ENCODE measurements at regions not wholly inside any gene's neighbourhood (a gene's known extent, or its start where the extent isn't known, plus 50 kb on each side); places are given as distances from the start of the nearest gene placed in this dataset.

GRCh38 chr11:23370580-23371275, 510.5 kb upstream of the CCDC179 start:
- H3K9me3 ChIP-seq (ENCODE audit: control insufficient read depth, low read depth, low read length), result no peaks in the 10 kb centered on the region
- no peaks in the 10 kb centered on the region for H3K27me3 ChIP-seq (ENCODE audit: control insufficient read depth, extremely low read depth, insufficient read depth, low read length)
- no peak for DNase-seq (ENCODE audit: low read depth, low spot score)
- no peaks in the 10 kb centered on the region for H3K36me3 ChIP-seq (ENCODE audit: control insufficient read depth in 2 of 2, extremely low read depth in 1 of 2, insufficient read depth in 2 of 2, low read length in 2 of 2)
- H4K20me1 ChIP-seq (ENCODE audit: control insufficient read depth, extremely low read depth, insufficient read depth, low read length), result no peaks in the 10 kb centered on the region
- H3K79me2 ChIP-seq (ENCODE audit: control insufficient read depth, insufficient read depth, low read length), result no peaks in the 10 kb centered on the region
- H2AFZ ChIP-seq (ENCODE audit: control insufficient read depth, low read length), result no peak overlapping the region
- H3K27ac ChIP-seq (ENCODE audit: control insufficient read depth, insufficient read depth, low read length), result no peak overlapping the region
- H3K9me1 ChIP-seq (ENCODE audit: control insufficient read depth, extremely low read depth, insufficient read depth, low read length), result no peaks in the 10 kb centered on the region
- no peak overlapping the region for H3K9ac ChIP-seq (ENCODE audit: control insufficient read depth, extremely low read depth, insufficient read depth, low read length)
- no peak overlapping the region for H3K4me3 ChIP-seq (ENCODE audit: control insufficient read depth in 2 of 3, extremely low read depth in 1 of 3, insufficient read depth in 2 of 3, low read depth in 1 of 3, low read length in 3 of 3)
- no peaks in the 10 kb centered on the region for H3K4me1 ChIP-seq (ENCODE audit: control insufficient read depth, extremely low read depth, insufficient read depth, low read length)
- H3K4me2 ChIP-seq (ENCODE audit: control insufficient read depth, extremely low read depth, insufficient read depth, low read depth, low read length), result no peak overlapping the region
- FAIRE-seq, result no peak
- TF ChIP-seq CTCF (optimal IDR thresholded peaks at IDR 0.05 in 1 of 3, IDR thresholded peaks at IDR 0.05 in 1 of 3, conservative IDR thresholded peaks at IDR 0.05 in 1 of 3; ENCODE audit: extremely low read depth in 1 of 3, insufficient read depth in 2 of 3, low read length in 3 of 3) (no peak), EZH2 (IDR thresholded peaks at IDR 0.05; ENCODE audit: low read length) (no peak)
- dilution Hi-C loops (cut with MboI; ENCODE audit: extremely low pct_ligation_motif_present, low sequenced_read_pairs), result no loop called here

- dilution Hi-C loops (cut with MboI; ENCODE audit: extremely low pct_ligation_motif_present, low sequenced_read_pairs), result no loop called here
- no peaks in the 10 kb centered on the region for H3K79me2 ChIP-seq (ENCODE audit: control insufficient read depth, insufficient read depth, low read length)
- DNase-seq (ENCODE audit: low read depth, low spot score) (no peak), FAIRE-seq (no peak)
- no peak overlapping the region for H2AFZ ChIP-seq (ENCODE audit: control insufficient read depth, low read length)
- TF ChIP-seq CTCF (optimal IDR thresholded peaks at IDR 0.05 in 1 of 3, IDR thresholded peaks at IDR 0.05 in 1 of 3, conservative IDR thresholded peaks at IDR 0.05 in 1 of 3; ENCODE audit: extremely low read depth in 1 of 3, insufficient read depth in 2 of 3, low read length in 3 of 3) (no peak), EZH2 (IDR thresholded peaks at IDR 0.05; ENCODE audit: low read length) (no peak)
- H4K20me1 ChIP-seq (ENCODE audit: control insufficient read depth, extremely low read depth, insufficient read depth, low read length), result no peaks in the 10 kb centered on the region
- no peaks in the 10 kb centered on the region for H3K9me3 ChIP-seq (ENCODE audit: control insufficient read depth, low read depth, low read length)
- no peak overlapping the region for H3K9ac ChIP-seq (ENCODE audit: control insufficient read depth, extremely low read depth, insufficient read depth, low read length)
- no peak overlapping the region for H3K4me2 ChIP-seq (ENCODE audit: control insufficient read depth, extremely low read depth, insufficient read depth, low read depth, low read length)
- no peaks in the 10 kb centered on the region for H3K27me3 ChIP-seq (ENCODE audit: control insufficient read depth, extremely low read depth, insufficient read depth, low read length)
- H3K4me3 ChIP-seq (ENCODE audit: control insufficient read depth in 2 of 3, extremely low read depth in 1 of 3, insufficient read depth in 2 of 3, low read depth in 1 of 3, low read length in 3 of 3), result no peak overlapping the region
- H3K4me1 ChIP-seq (ENCODE audit: control insufficient read depth, extremely low read depth, insufficient read depth, low read length), result no peaks in the 10 kb centered on the region
- no peaks in the 10 kb centered on the region for H3K36me3 ChIP-seq (ENCODE audit: control insufficient read depth in 2 of 2, extremely low read depth in 1 of 2, insufficient read depth in 2 of 2, low read length in 2 of 2)
- no peak overlapping the region for H3K27ac ChIP-seq (ENCODE audit: control insufficient read depth, insufficient read depth, low read length)
- no peaks in the 10 kb centered on the region for H3K9me1 ChIP-seq (ENCODE audit: control insufficient read depth, extremely low read depth, insufficient read depth, low read length)
Observed at GRCh38 chr11:23377909-23378308, 517.6 kb upstream of the CCDC179 start.
